KBM-7 (cell line): ENCODE measurements at regions not wholly inside any gene's neighbourhood (a gene's known extent, or its start where the extent isn't known, plus 50 kb on each side); places are given as distances from the start of the nearest gene placed in this dataset.

Source experiments
- DNase-seq: peaks from one replicate; pipeline ENCODE4 v3.0.0-alpha.2; 2015
- in situ Hi-C: fragments of 300-500 bp; cut with MboI; formaldehyde crosslinking; loops from 2 replicates; pipeline ENCODE4 v1.14.3; 2020; ENCODE audit warnings: low sequenced_read_pairs, low pct_unique_long_range_greater_than_20kb, mixed read lengths

DNA sequence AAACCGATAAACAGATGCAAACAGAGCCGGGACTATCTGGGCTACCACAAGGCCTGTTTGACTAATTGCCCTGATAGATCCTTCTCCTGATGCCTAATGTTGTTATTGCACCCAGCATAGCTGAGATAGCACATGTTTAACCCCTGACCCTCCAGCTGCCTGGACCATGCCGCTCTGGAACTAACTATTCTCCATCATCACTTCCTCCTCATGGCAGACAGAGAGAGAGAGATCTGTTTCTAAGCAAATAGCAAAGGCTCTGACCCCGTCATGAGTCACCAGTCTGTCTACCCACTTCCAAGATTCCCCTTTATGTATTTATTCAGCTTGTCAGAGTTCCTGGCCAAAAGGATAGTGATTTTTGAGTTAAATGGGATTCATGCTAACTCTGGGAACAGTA is 58.2 kb upstream of the FLRT2 start:
- DNase-seq = no peak
- in situ Hi-C loops = no loop called here

GRCh38 chr14:85474431-85474830 is 55.5 kb upstream of the FLRT2 start:
- in situ Hi-C loops = no loop called here
- no peak for DNase-seq

- in situ Hi-C loops = no loop called here
- no peak for DNase-seq
These were observed 54.8 kb upstream of the FLRT2 start for GRCh38 chr14:85475113-85475512.

DNA sequence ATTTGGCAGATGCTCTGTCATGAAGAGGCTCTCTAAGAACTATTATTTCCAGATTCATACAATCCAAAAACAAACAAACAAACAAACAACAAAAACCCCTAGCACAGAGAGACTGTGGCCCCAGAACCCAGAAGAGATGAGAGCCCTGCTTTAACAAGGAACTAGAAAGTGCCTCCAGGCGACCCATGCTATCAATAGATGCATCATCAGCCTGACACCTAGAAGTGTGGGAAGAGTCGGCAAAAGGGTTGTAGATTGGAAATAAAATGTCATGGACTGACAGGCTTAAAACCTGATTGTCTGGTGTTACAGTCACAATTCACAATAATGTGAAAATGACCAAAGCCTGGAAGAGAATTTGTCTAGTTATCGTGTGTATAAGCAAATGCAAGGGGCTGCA is 50.6 kb upstream of the FLRT2 start:
- no peak for DNase-seq
- in situ Hi-C loops = no loop called here

DNA sequence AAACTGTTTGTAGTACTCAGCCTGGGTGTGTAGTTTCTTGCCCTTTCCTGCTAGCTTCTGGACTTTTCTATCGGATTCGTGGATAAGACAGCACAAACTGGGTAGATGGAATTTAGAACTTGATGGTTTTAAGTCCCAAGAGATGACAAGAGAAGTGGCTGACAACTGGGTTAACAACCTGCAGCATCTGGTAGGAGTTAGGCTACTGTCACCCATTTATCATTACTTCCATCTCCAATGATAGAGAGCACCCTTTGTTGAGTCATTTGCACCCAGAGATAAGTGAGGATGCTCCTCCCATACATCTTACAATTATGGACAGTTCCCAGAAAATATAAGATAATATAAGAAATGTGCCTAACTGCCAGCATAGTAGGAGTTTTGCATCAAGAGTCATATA is 50.2 kb upstream of the FLRT2 start:
- in situ Hi-C loops = no loop called here

More for the DNA sequence above, 50.2 kb upstream of the FLRT2 start:
- no peak for DNase-seq
